Activated T-helper 2 cell treated with anti-CD3 and anti-CD28 coated beads, Interferon-gamma antibody, Interleukin-2, Interleukin-4, amounts not matched to agents 10 μg/mL and 5 μg/mL and 100 μg/mL, durations not matched to agents 14 hours and 24 hours and 36 hours (primary cell): ENCODE measurements at regions not wholly inside any gene's neighbourhood (a gene's known extent, or its start where the extent isn't known, plus 50 kb on each side); places are given as distances from the start of the nearest gene placed in this dataset.

Source experiments
- DNase-seq: peaks from one replicate; pipeline ENCODE4 v3.0.0; 2021; ENCODE audit warnings: low spot score
- H3K27ac Mint-ChIP-seq: one replicate; pipeline ENCODE4 v1.8.0; 2021; ENCODE audit warnings: mixed read lengths
- H3K27me3 Mint-ChIP-seq: one replicate; pipeline ENCODE4 v1.8.0; 2021; ENCODE audit warnings: low read depth, mixed read lengths
- H3K36me3 Mint-ChIP-seq: one replicate; pipeline ENCODE4 v1.8.0; 2021; ENCODE audit warnings: low read depth, mixed read lengths
- H3K4me1 Mint-ChIP-seq: one replicate; pipeline ENCODE4 v1.8.0; 2021; ENCODE audit warnings: low read depth, mixed read lengths
- H3K4me3 Mint-ChIP-seq: one replicate; pipeline ENCODE4 v1.8.0; 2021; ENCODE audit warnings: low read depth, mild to moderate bottlenecking, moderate library complexity, mixed read lengths
- H3K9me3 Mint-ChIP-seq: one replicate; pipeline ENCODE4 v1.8.0; 2021; ENCODE audit warnings: mixed read lengths
- intact Hi-C: fragments of 100-400 bp; cut with micrococcal nuclease; formaldehyde crosslinking; loops from one replicate; pipeline ENCODE4 v1.15.1; 2023

GRCh38 chr20:23199356-23199755, 113.2 kb upstream of the CD93 start:
- Mint-ChIP-seq H3K36me3 (no peaks in the 10 kb centered on the region), H3K27ac (no peak overlapping the region), H3K9me3 (no peaks in the 10 kb centered on the region), H3K27me3 (peaks cover 11% of the 10 kb centered on the region), H3K4me3 (no peak overlapping the region), H3K4me1 (no peaks in the 10 kb centered on the region)
- DNase-seq: no peak
- intact Hi-C loops: no loop called here

- Mint-ChIP-seq H3K27ac (no peak overlapping the region), H3K9me3 (no peaks in the 10 kb centered on the region), H3K36me3 (no peaks in the 10 kb centered on the region), H3K27me3 (peaks cover 15% of the 10 kb centered on the region), H3K4me3 (no peak overlapping the region), H3K4me1 (no peaks in the 10 kb centered on the region)
- intact Hi-C loops: no loop called here
- no peak for DNase-seq
Measured at GRCh38 chr20:23198815-23199214, 112.7 kb upstream of the CD93 start.

- Mint-ChIP-seq H3K27me3 (peaks cover 11% of the 10 kb centered on the region), H3K9me3 (no peaks in the 10 kb centered on the region), H3K27ac (no peak overlapping the region), H3K4me1 (no peaks in the 10 kb centered on the region), H3K36me3 (no peaks in the 10 kb centered on the region), H3K4me3 (no peak overlapping the region)
- intact Hi-C loops: no loop called here
- DNase-seq: no peak
Measured at GRCh38 chr20:23197836-23198235, 111.7 kb upstream of the CD93 start.

GRCh38 chr20:23195636-23196035, 109.5 kb upstream of the CD93 start:
- H3K27ac Mint-ChIP-seq: no peak overlapping the region
- H3K36me3 Mint-ChIP-seq: no peaks in the 10 kb centered on the region
- intact Hi-C loops: no loop called here
- H3K4me1 Mint-ChIP-seq: no peaks in the 10 kb centered on the region
- H3K4me3 Mint-ChIP-seq: no peak overlapping the region
- DNase-seq: no peak
- H3K27me3 Mint-ChIP-seq: peaks cover 11% of the 10 kb centered on the region
- H3K9me3 Mint-ChIP-seq: no peaks in the 10 kb centered on the region

GRCh38 chr20:23193801-23194384, 107.8 kb upstream of the CD93 start:
- intact Hi-C loops: no loop called here
- no peaks in the 10 kb centered on the region for H3K4me1 Mint-ChIP-seq
- H3K27ac Mint-ChIP-seq: no peak overlapping the region
- no peak overlapping the region for H3K4me3 Mint-ChIP-seq
- no peaks in the 10 kb centered on the region for H3K36me3 Mint-ChIP-seq
- DNase-seq: no peak
- H3K9me3 Mint-ChIP-seq: no peaks in the 10 kb centered on the region
- peaks cover 7% of the 10 kb centered on the region for H3K27me3 Mint-ChIP-seq

- Mint-ChIP-seq H3K9me3 (no peaks in the 10 kb centered on the region), H3K27ac (no peak overlapping the region), H3K4me3 (no peak overlapping the region), H3K27me3 (peaks cover 6% of the 10 kb centered on the region), H3K4me1 (no peaks in the 10 kb centered on the region), H3K36me3 (no peaks in the 10 kb centered on the region)
- intact Hi-C loops: no loop called here
- no peak for DNase-seq
Measured at GRCh38 chr20:23192469-23192868, 106.3 kb upstream of the CD93 start.

GRCh38 chr20:23190557-23190956, 104.4 kb upstream of the CD93 start:
- Mint-ChIP-seq H3K27ac (no peak overlapping the region), H3K9me3 (no peaks in the 10 kb centered on the region), H3K4me1 (no peaks in the 10 kb centered on the region), H3K36me3 (no peaks in the 10 kb centered on the region), H3K27me3 (peaks cover 6% of the 10 kb centered on the region), H3K4me3 (no peak overlapping the region)
- intact Hi-C loops: no loop called here
- no peak for DNase-seq

GRCh38 chr20:23189854-23190253, 103.7 kb upstream of the CD93 start:
- Mint-ChIP-seq H3K4me1 (no peaks in the 10 kb centered on the region), H3K9me3 (no peaks in the 10 kb centered on the region), H3K27me3 (peaks cover 6% of the 10 kb centered on the region), H3K4me3 (no peak overlapping the region), H3K27ac (no peak overlapping the region), H3K36me3 (no peaks in the 10 kb centered on the region)
- intact Hi-C loops: no loop called here
- no peak for DNase-seq

GRCh38 chr20:23189341-23189740, 103.2 kb upstream of the CD93 start:
- H3K4me1 Mint-ChIP-seq: no peaks in the 10 kb centered on the region
- H3K27me3 Mint-ChIP-seq: peaks cover 4% of the 10 kb centered on the region
- no peak for DNase-seq
- no peaks in the 10 kb centered on the region for H3K9me3 Mint-ChIP-seq
- no peak overlapping the region for H3K27ac Mint-ChIP-seq
- H3K4me3 Mint-ChIP-seq: no peak overlapping the region
- intact Hi-C loops: no loop called here
- H3K36me3 Mint-ChIP-seq: no peaks in the 10 kb centered on the region

- H3K27ac Mint-ChIP-seq: no peak overlapping the region
- no peaks in the 10 kb centered on the region for H3K36me3 Mint-ChIP-seq
- no peak overlapping the region for H3K4me3 Mint-ChIP-seq
- H3K9me3 Mint-ChIP-seq: no peaks in the 10 kb centered on the region
- H3K27me3 Mint-ChIP-seq: no peaks in the 10 kb centered on the region
- DNase-seq: no peak
- intact Hi-C loops: no loop called here
- no peaks in the 10 kb centered on the region for H3K4me1 Mint-ChIP-seq
Measured at GRCh38 chr20:23188377-23189169, 102.4 kb upstream of the CD93 start.

GRCh38 chr20:23187751-23188150, 101.6 kb upstream of the CD93 start:
- Mint-ChIP-seq H3K27me3 (no peaks in the 10 kb centered on the region), H3K9me3 (no peaks in the 10 kb centered on the region)

GRCh38 chr20:23186808-23187207, 100.7 kb upstream of the CD93 start:
- Mint-ChIP-seq H3K27ac (no peak overlapping the region), H3K36me3 (no peaks in the 10 kb centered on the region), H3K27me3 (no peaks in the 10 kb centered on the region), H3K4me1 (no peaks in the 10 kb centered on the region), H3K4me3 (no peak overlapping the region), H3K9me3 (no peaks in the 10 kb centered on the region)
- no peak for DNase-seq
- intact Hi-C loops: no loop called here

More at GRCh38 chr20:23187751-23188150, 101.6 kb upstream of the CD93 start:
- intact Hi-C loops: no loop called here
- no peaks in the 10 kb centered on the region for H3K36me3 Mint-ChIP-seq
- no peaks in the 10 kb centered on the region for H3K4me1 Mint-ChIP-seq
- H3K27ac Mint-ChIP-seq: no peak overlapping the region
- no peak overlapping the region for H3K4me3 Mint-ChIP-seq
- no peak for DNase-seq

GRCh38 chr20:23180451-23180921, 94.4 kb upstream of the CD93 start:
- intact Hi-C loops: no loop called here
- Mint-ChIP-seq H3K36me3 (no peaks in the 10 kb centered on the region), H3K27me3 (peaks cover 2% of the 10 kb centered on the region), H3K9me3 (no peaks in the 10 kb centered on the region), H3K4me1 (no peaks in the 10 kb centered on the region), H3K27ac (no peak overlapping the region), H3K4me3 (no peak overlapping the region)
- DNase-seq: no peak
